ENCODE measurements at regions not wholly inside any gene's neighbourhood (a gene's known extent, or its start where the extent isn't known, plus 50 kb on each side); places are given as distances from the start of the nearest gene placed in this dataset.
"Not testable (repeated sequence)": the region's sequence is repeated elsewhere in the genome, so short reads cannot be mapped to it uniquely, and the experiment has no call there.

DNA sequence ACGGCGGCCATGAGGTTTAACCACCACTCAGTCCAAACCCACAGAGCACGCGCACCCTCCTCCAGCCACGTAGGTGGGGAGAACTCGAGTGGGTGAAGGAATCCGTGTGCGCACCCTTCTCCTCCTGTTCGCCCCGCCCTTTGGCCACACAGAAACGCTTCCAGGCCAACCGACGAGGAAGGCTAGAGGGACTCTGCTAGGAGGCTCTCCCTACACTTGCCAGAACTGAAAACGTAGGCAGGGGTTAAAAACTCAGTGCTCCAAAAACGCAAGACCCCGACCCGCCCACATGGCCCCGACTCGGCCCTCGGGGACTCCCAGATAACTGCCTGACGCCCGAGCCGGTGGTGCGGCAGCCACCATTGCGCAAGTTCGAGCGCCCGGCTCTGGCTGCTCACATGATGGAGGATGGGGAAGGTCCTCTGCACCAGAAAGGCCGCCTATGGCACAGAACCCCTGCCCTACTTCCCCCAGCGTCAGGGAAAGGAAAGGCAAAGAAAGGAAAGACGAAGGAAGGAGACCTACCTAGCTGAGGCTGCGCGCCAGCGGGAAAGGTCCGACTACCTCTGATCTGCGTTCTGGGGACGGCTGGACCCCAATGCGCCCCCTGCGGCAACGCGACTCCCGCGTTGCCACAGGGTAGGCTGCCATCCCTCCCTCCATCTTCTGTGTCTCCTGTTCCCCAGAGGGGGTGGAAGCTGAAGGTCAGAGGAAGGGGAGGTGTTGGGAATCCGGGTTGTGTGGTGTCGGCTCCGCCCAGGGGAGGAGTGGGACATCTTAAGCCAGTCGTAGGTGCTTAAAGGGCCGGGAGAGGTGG, 201.9 kb upstream of the AGTR2 start:
- peak overlapping the region; percentile 49 to 58 (median 57) for H3K4me3 ChIP-seq
- H3K27ac ChIP-seq = peak overlapping the region; percentile 32 to 75 (median 69)
- TF ChIP-seq, protein P1, sequence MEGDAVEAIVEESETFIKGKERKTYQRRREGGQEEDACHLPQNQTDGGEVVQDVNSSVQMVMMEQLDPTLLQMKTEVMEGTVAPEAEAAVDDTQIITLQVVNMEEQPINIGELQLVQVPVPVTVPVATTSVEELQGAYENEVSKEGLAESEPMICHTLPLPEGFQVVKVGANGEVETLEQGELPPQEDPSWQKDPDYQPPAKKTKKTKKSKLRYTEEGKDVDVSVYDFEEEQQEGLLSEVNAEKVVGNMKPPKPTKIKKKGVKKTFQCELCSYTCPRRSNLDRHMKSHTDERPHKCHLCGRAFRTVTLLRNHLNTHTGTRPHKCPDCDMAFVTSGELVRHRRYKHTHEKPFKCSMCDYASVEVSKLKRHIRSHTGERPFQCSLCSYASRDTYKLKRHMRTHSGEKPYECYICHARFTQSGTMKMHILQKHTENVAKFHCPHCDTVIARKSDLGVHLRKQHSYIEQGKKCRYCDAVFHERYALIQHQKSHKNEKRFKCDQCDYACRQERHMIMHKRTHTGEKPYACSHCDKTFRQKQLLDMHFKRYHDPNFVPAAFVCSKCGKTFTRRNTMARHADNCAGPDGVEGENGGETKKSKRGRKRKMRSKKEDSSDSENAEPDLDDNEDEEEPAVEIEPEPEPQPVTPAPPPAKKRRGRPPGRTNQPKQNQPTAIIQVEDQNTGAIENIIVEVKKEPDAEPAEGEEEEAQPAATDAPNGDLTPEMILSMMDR (IDR thresholded peaks at IDR 0.05) = no peak
- TF ChIP-seq EP300 (IDR thresholded peaks at IDR 0.05) (no peak), POLR2AphosphoS5 (IDR thresholded peaks at IDR 0.05) (no peak), POLR2A (IDR thresholded peaks at IDR 0.05) (no peak)
- no peaks in the 10 kb centered on the region for H3K9me3 ChIP-seq
- no peaks in the 10 kb centered on the region for H3K36me3 ChIP-seq
- peak in 1 of 2 donors; percentile 82 for DNase-seq
- H3K4me1 ChIP-seq = no peaks in the 10 kb centered on the region
- peaks cover 0 to 28% (median 3%) of the 10 kb centered on the region in 3 donors for H3K27me3 ChIP-seq
- intact Hi-C loops (cut with DNase I; ENCODE audit: low total_unique reads) = no loop called here
- 1 to 23% (median 7%) methylated on average over 18 to 48 of the region's 48 CpGs for WGBS, 5 donors

DNA sequence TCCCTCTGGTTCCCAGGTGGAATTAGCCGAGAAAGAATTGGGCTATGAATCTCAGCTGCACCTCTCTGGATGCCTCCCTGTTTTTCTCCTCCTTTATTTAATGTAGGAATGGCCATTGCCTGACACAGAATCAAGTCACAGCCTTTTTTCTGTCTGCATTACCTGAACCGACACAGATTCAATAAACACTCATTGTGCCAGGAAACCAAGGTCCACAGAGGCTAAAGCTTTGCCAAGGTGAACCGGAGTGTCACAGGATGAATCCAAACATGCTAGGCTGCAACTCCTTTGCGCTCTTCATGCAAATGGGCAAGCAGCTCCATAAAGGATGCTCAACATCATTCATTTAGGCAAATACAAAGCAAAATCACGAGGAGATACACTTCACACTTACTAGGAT, 199.8 kb upstream of the AGTR2 start:
- peaks cover 0 to 28% (median 3%) of the 10 kb centered on the region in 3 donors for H3K27me3 ChIP-seq
- DNase-seq = no peak
- 50 to 70% (median 70%) methylated on average over 5 of the region's 5 CpGs for WGBS, 5 donors

DNA sequence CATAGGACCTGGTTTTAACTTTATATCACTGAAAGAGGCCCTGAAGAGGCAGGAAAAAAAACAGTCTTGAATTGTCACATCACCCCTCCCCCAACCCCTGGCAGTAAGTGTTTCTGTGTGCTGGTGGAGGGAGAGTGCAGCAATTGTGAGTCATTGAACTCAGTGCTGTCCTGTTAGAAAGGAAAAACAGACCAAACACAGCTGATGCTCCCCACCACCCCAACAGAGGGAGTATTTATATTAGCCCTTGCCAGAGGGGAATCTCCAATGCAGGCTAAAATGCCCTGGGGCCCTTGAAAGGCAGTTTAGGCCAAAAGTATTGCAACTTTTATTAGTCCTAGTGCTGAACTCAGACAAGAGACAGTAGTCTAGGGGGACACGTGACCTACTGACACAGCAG, 197.8 kb upstream of the AGTR2 start:
- H3K27ac ChIP-seq = no peak overlapping the region
- no peaks in the 10 kb centered on the region for H3K4me1 ChIP-seq
- TF ChIP-seq, protein P1 (IDR thresholded peaks at IDR 0.05) = no peak
- TF ChIP-seq POLR2A (IDR thresholded peaks at IDR 0.05) = no peak
- TF ChIP-seq POLR2AphosphoS5 (IDR thresholded peaks at IDR 0.05) = no peak
- TF ChIP-seq EP300 (IDR thresholded peaks at IDR 0.05) = no peak
- H3K27me3 ChIP-seq = peaks cover 0 to 20% (median 3%) of the 10 kb centered on the region in 3 donors
- H3K9me3 ChIP-seq = peaks cover 0 to 10% (median 3%) of the 10 kb centered on the region in 4 donors
- intact Hi-C loops (cut with DNase I; ENCODE audit: low total_unique reads) = no loop called here
- no peaks in the 10 kb centered on the region for H3K36me3 ChIP-seq
- DNase-seq = no peak
- 48 to 86% (median 67%) methylated on average over 1 of the region's 1 CpG for WGBS, 5 donors
- H3K4me3 ChIP-seq = no peak overlapping the region

More for the DNA sequence above, 199.8 kb upstream of the AGTR2 start:
- Histone ChIP-seq H3K9me3 (peaks cover 0 to 10% (median 3%) of the 10 kb centered on the region in 4 donors), H3K4me3 (no peak overlapping the region), H3K36me3 (no peaks in the 10 kb centered on the region), H3K27ac (no peak overlapping the region), H3K4me1 (no peaks in the 10 kb centered on the region)
- no peak for TF ChIP-seq POLR2A (IDR thresholded peaks at IDR 0.05)
- TF ChIP-seq POLR2AphosphoS5 (IDR thresholded peaks at IDR 0.05) = no peak
- TF ChIP-seq, protein P1 (IDR thresholded peaks at IDR 0.05) = no peak
- no peak for TF ChIP-seq EP300 (IDR thresholded peaks at IDR 0.05)
- intact Hi-C loops (cut with DNase I; ENCODE audit: low total_unique reads) = no loop called here

DNA sequence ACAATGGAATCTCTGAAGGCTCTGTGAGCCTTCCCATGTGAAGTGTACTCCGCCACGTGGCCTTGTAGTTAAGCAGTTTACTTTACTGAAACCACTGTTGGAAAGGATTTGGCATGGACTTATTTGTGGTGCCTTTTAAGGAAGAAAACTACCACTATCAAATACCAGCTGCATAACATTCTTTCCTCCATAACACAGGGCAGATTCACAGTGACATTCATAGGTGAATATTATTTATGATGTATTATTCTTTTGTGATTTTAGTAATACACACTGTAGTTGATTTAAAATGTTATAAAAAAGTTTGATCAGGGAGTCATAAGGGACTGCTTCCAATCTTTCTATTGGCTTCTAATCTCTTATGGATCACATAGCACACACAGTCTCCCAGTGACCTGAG, 192.5 kb upstream of the AGTR2 start:
- Histone ChIP-seq H3K36me3 (no peaks in the 10 kb centered on the region), H3K4me3 (no peak overlapping the region), H3K27me3 (no peaks in the 10 kb centered on the region), H3K4me1 (no peaks in the 10 kb centered on the region), H3K9me3 (peaks cover 0 to 10% (median 3%) of the 10 kb centered on the region in 4 donors), H3K27ac (no peak overlapping the region)
- DNase-seq = no peak
- 10 to 52% (median 32%) methylated on average over 2 of the region's 2 CpGs for WGBS, 5 donors
- intact Hi-C loops (cut with DNase I; ENCODE audit: low total_unique reads) = no loop called here
- TF ChIP-seq POLR2AphosphoS5 (IDR thresholded peaks at IDR 0.05) (no peak), EP300 (IDR thresholded peaks at IDR 0.05) (no peak), POLR2A (IDR thresholded peaks at IDR 0.05) (no peak)
- TF ChIP-seq, protein P1 (IDR thresholded peaks at IDR 0.05) = no peak

DNA sequence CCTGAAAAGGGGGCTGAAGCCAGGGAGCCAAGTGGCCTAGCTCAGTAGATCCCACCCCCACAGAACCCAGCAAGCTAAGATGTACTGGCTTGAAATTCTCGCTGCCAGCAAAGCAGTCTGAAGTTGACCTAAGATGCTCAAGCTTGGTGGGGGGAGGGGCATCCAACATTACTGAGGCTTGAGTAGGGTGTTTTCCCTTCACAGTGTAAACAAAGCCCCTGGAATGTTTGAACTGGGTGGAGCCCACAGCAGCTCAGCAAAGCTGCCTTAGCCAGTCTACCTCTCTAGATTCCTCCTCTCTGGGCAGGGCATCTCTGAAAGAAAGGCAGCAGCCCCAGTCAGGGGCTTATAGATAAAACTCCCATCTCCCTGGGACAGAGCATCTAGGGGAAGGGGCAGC, 187.4 kb upstream of the AGTR2 start:
- intact Hi-C loops (cut with DNase I; ENCODE audit: low total_unique reads); H3K27me3 ChIP-seq; H3K36me3 ChIP-seq; H3K27ac ChIP-seq; H3K4me3 ChIP-seq; H3K4me1 ChIP-seq: not testable (repeated sequence)
- H3K9me3 ChIP-seq = peaks cover 0 to 20% (median 4%) of the 10 kb centered on the region in 4 donors
- WGBS, 5 donors = 43 to 90% (median 61%) methylated on average over 1 of the region's 1 CpG
- peak in 1 of 2 donors; percentile 42 for DNase-seq

DNA sequence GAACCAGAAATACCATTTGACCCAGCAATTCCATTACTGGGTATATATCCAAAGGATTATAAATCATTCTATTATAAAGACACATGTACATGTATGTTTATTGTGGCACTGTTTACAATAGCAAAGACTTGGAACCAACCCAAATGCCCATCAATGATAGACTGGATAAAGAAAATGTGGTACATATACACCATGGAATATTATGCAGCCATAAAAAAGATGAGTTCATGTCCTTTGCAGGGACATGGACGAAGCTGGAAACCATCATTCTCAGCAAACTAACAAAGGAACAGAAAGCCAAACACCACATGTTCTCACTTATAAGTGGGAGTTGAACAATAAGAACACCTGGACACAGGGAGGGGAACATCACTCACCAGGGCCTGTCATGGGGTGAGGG, 183.1 kb upstream of the AGTR2 start:
- 73 to 92% (median 87%) methylated on average over 1 of the region's 1 CpG for WGBS, 5 donors
- H3K4me1 ChIP-seq; H3K4me3 ChIP-seq; DNase-seq; intact Hi-C loops (cut with DNase I; ENCODE audit: low total_unique reads); H3K27ac ChIP-seq; H3K27me3 ChIP-seq; H3K36me3 ChIP-seq: not testable (repeated sequence)
- peaks cover 0 to 20% (median 4%) of the 10 kb centered on the region in 4 donors for H3K9me3 ChIP-seq

Data from stomach (tissue), 8 donors.